ENCODE measurements at regions not wholly inside any gene's neighbourhood (a gene's known extent, or its start where the extent isn't known, plus 50 kb on each side); places are given as distances from the start of the nearest gene placed in this dataset.

DNA sequence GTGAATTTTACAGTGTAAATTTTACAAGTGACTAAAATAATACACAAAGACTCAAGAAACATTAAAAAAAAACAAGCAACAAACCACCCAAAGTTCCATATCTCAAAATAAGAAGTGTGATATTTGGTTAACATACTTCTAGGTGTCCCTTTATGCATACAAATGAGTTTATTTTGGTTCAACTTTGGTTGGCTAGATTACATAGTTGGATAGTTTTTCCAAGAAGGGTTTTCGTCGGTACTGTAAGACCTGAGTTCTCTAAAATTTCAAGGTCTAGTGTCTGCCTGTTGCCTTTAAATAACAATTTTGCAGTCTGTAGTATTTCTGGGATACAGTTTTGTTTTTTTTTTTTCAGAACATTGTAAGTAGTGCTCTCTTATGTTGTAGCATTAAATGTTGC is 58.8 kb upstream of the JAK2 start:
- no peak overlapping the region for H3K4me3 ChIP-seq
- H3K36me3 ChIP-seq = no peaks in the 10 kb centered on the region
- no peaks in the 10 kb centered on the region for H3K4me1 ChIP-seq
- TF ChIP-seq POLR2AphosphoS5 (IDR thresholded peaks at IDR 0.05) = no peak
- TF ChIP-seq, protein P1, sequence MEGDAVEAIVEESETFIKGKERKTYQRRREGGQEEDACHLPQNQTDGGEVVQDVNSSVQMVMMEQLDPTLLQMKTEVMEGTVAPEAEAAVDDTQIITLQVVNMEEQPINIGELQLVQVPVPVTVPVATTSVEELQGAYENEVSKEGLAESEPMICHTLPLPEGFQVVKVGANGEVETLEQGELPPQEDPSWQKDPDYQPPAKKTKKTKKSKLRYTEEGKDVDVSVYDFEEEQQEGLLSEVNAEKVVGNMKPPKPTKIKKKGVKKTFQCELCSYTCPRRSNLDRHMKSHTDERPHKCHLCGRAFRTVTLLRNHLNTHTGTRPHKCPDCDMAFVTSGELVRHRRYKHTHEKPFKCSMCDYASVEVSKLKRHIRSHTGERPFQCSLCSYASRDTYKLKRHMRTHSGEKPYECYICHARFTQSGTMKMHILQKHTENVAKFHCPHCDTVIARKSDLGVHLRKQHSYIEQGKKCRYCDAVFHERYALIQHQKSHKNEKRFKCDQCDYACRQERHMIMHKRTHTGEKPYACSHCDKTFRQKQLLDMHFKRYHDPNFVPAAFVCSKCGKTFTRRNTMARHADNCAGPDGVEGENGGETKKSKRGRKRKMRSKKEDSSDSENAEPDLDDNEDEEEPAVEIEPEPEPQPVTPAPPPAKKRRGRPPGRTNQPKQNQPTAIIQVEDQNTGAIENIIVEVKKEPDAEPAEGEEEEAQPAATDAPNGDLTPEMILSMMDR (IDR thresholded peaks at IDR 0.05) = no peak
- no peak for TF ChIP-seq POLR2A (IDR thresholded peaks at IDR 0.05)
- H3K27me3 ChIP-seq = no peaks in the 10 kb centered on the region
- H3K9me3 ChIP-seq = no peaks in the 10 kb centered on the region
- H3K27ac ChIP-seq = no peak overlapping the region
- DNase-seq (ENCODE audit: low spot score in 2 of 2) = no peak
- intact Hi-C loops (cut with DNase I; ENCODE audit: low total_unique reads) = no loop called here

DNA sequence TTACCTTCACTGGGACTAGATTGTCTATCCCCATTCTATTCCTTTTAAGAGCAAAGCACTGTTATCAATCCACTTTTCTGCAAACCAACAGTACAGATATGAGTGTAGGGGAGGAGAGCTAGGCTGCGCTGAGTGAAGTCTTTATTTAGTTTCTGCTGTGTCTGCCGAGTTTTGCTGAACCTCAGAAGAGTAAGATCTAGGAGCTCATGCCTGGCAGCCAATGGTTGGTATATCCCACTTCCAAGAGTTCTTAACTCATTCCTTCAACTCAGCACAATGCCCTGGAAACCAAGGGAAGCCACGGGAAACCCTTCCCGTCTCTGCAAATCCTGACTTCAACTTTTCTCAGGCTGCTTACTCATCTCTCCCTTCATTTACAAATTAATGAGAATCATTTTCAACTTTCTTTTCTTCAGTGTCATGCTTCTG is 58.0 kb upstream of the JAK2 start:
- Histone ChIP-seq H3K27ac (no peak overlapping the region), H3K9me3 (no peaks in the 10 kb centered on the region), H3K4me1 (no peaks in the 10 kb centered on the region), H3K4me3 (no peak overlapping the region), H3K36me3 (no peaks in the 10 kb centered on the region), H3K27me3 (no peaks in the 10 kb centered on the region)
- no peak for DNase-seq (ENCODE audit: low spot score in 2 of 2)
- TF ChIP-seq POLR2AphosphoS5 (IDR thresholded peaks at IDR 0.05) (no peak), POLR2A (IDR thresholded peaks at IDR 0.05) (no peak)
- TF ChIP-seq, protein P1 (IDR thresholded peaks at IDR 0.05) = no peak
- intact Hi-C loops (cut with DNase I; ENCODE audit: low total_unique reads) = no loop called here

DNA sequence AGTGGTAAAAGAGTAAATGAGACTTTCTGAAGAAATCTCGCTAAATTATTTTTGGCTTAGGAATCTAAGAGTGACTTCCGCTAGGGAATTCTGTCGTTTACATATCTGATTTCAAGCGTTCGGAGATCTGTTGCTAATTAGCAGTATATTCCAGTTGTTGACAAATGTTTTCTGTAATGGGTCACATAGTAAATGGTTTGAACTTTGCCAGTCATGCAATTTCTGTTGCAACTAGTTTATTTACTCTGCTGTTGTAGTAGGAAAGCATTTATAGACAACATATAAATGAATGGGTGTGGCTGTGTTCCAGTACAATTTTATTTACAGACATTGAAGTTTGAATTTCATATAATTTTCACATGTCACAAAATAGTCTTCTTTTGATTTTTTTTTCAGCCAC is 57.4 kb upstream of the JAK2 start:
- DNase-seq (ENCODE audit: low spot score in 2 of 2) = no peak
- H3K4me1 ChIP-seq = peaks cover 0 to 3% of the 10 kb centered on the region in 2 donors
- no peaks in the 10 kb centered on the region for H3K9me3 ChIP-seq
- no peak for TF ChIP-seq POLR2AphosphoS5 (IDR thresholded peaks at IDR 0.05)
- TF ChIP-seq, protein P1 (IDR thresholded peaks at IDR 0.05) = no peak
- TF ChIP-seq POLR2A (IDR thresholded peaks at IDR 0.05) = no peak
- H3K27ac ChIP-seq = no peak overlapping the region
- intact Hi-C loops (cut with DNase I; ENCODE audit: low total_unique reads) = no loop called here
- no peak overlapping the region for H3K4me3 ChIP-seq
- no peaks in the 10 kb centered on the region for H3K36me3 ChIP-seq
- no peaks in the 10 kb centered on the region for H3K27me3 ChIP-seq

DNA sequence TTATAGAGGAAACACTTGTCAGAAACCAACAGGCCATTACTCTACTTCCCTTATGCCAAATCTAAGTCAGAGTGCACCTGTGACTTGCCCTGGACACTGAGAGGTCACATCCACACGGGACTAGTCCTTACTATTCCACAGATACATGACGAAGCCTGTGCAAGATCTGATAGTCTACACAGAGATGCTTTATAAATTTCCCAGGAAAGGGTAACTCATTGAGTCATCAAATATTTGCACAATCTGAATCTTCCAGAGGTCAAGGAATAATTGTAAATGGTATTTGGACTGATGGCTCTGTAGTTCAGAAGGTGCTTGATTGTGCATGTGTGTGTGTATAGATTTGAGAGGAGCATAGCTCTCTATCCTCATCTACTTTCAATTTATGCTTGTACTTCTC is 55.2 kb upstream of the JAK2 start:
- no peak for DNase-seq (ENCODE audit: low spot score in 2 of 2)
- TF ChIP-seq, protein P1 (IDR thresholded peaks at IDR 0.05) = no peak
- no peak for TF ChIP-seq POLR2AphosphoS5 (IDR thresholded peaks at IDR 0.05)
- TF ChIP-seq POLR2A (IDR thresholded peaks at IDR 0.05) = no peak
- no peaks in the 10 kb centered on the region for H3K36me3 ChIP-seq
- H3K4me3 ChIP-seq = no peak overlapping the region
- no peaks in the 10 kb centered on the region for H3K27me3 ChIP-seq
- H3K9me3 ChIP-seq = no peaks in the 10 kb centered on the region
- H3K4me1 ChIP-seq = peaks cover 0 to 6% of the 10 kb centered on the region in 2 donors
- intact Hi-C loops (cut with DNase I; ENCODE audit: low total_unique reads) = no loop called here
- no peak overlapping the region for H3K27ac ChIP-seq

DNA sequence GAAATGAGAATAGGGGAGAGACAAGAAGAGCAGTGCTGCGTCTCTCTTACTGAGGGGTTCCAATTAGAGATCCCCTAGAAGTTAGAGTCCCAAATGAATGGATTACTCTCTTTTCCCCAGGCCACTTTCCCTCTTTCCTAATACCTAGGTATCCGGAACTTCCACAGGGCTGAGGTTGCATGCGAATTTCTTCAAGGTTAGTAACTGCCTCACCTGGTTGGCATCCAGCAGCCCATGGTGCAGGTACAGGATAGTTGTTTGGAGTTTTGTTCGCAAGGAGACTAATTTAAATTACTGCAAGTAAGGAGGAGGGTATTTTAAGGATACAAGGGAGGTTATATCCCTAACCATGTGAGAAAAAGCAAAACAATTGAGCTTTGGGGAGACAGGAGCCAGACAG is 52.4 kb upstream of the JAK2 start:
- DNase-seq (ENCODE audit: low spot score in 2 of 2) = no peak
- no peaks in the 10 kb centered on the region for H3K9me3 ChIP-seq
- H3K27ac ChIP-seq = no peak overlapping the region
- H3K27me3 ChIP-seq = no peaks in the 10 kb centered on the region
- no peaks in the 10 kb centered on the region for H3K36me3 ChIP-seq
- peaks cover 0 to 6% of the 10 kb centered on the region in 2 donors for H3K4me1 ChIP-seq
- H3K4me3 ChIP-seq = no peak overlapping the region
- TF ChIP-seq, protein P1 (IDR thresholded peaks at IDR 0.05) = no peak
- no peak for TF ChIP-seq POLR2AphosphoS5 (IDR thresholded peaks at IDR 0.05)
- no peak for TF ChIP-seq POLR2A (IDR thresholded peaks at IDR 0.05)
- intact Hi-C loops (cut with DNase I; ENCODE audit: low total_unique reads) = no loop called here
